Fibroblast of mammary gland (primary cell): ENCODE measurements at regions not wholly inside any gene's neighbourhood (a gene's known extent, or its start where the extent isn't known, plus 50 kb on each side); places are given as distances from the start of the nearest gene placed in this dataset.

ENCODE experiments used
- DNase-seq: peaks from one replicate; pipeline ENCODE4 v3.0.0-alpha.2; 2010; ENCODE audit warnings: low read depth
- H3K4me3 ChIP-seq: 2 replicates; pipeline ENCODE4 v1.5.1; 2011; ENCODE audit warnings: low read depth, mild to moderate bottlenecking, low read length, moderate library complexity; ENCODE audit not compliant: control insufficient read depth
- TF ChIP-seq, protein P1 (sequence below): conservative IDR thresholded peaks from 2 replicates; pipeline ENCODE4 v1.5.1; 2011; ENCODE audit warnings: low read depth, low read length, inconsistent platforms; ENCODE audit not compliant: control insufficient read depth, insufficient read depth

DNA sequence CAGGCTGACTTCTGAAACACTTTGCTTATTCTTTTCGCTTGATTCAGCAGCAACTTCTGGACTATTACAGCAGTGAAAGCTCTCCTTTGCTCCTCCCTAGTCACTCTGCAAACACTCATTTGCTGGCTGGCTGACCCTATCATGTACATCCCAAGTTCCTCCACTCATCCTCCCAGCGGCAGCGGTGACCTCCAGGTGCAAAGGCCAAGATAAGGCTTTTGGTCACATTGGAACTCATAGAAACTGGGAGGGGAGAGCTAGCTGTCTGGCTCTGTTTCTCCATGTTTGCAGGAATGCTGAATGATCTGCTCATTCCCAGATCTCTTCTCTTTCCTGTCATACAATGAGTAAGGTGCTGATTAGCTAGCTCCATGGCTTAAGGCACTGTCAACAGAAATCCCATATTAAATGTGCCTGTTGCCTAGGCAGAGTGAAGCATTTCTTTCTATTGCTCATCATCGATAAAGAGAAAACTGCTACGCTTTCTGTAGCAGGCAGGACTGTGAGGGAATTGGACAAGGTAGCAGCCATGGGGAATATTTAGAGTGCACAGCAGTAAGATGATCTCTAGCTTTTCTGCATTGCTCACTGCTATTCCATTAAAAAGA, 250.5 kb upstream of the PDE4D start:
- TF ChIP-seq, protein P1, sequence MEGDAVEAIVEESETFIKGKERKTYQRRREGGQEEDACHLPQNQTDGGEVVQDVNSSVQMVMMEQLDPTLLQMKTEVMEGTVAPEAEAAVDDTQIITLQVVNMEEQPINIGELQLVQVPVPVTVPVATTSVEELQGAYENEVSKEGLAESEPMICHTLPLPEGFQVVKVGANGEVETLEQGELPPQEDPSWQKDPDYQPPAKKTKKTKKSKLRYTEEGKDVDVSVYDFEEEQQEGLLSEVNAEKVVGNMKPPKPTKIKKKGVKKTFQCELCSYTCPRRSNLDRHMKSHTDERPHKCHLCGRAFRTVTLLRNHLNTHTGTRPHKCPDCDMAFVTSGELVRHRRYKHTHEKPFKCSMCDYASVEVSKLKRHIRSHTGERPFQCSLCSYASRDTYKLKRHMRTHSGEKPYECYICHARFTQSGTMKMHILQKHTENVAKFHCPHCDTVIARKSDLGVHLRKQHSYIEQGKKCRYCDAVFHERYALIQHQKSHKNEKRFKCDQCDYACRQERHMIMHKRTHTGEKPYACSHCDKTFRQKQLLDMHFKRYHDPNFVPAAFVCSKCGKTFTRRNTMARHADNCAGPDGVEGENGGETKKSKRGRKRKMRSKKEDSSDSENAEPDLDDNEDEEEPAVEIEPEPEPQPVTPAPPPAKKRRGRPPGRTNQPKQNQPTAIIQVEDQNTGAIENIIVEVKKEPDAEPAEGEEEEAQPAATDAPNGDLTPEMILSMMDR = no peak
- DNase-seq = no peak
- no peak overlapping the region for H3K4me3 ChIP-seq

DNA sequence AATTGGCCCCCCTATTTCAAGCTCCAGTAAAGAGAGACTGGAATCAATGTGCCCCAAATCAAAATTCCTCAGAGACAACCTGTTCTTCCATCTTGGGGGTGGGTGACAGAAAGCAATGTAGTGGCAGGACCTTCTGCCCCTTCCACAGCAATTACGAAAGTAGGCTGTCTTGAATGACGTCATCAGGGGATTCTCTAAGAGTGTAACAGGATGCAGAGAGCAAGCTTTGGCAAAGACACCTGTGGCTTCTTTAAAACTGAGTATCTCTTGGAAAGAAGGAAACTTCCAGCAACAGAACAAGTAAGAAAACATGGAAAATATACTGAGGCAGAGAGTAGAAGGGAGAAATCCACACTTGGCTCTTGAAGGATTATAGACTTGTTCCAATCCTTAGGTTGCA, 247.6 kb upstream of the PDE4D start:
- H3K4me3 ChIP-seq = no peak overlapping the region
- TF ChIP-seq, protein P1 = no peak
- DNase-seq = no peak

DNA sequence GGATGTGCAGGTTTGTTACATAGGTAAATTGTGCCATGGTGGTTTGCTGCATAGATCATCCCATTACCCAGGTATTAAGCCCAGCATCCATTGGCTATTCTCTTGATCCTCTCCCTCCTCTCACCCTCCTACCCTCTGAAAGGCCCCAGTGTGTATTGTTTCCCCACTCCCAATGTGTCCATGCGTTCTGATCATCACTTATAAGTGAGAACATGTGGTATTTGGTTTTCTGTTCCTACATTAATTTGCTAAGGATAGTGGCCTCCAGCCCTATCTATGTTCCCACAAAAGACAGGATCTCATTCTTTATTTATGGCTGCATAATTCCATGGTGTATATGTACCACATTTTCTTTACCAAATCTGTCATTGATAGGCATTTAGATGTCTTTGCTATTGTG, 243.3 kb upstream of the PDE4D start:
- TF ChIP-seq, protein P1 = no peak
- no peak for DNase-seq
- H3K4me3 ChIP-seq = no peak overlapping the region

- TF ChIP-seq, protein P1 = no peak
- DNase-seq = no peak
- H3K4me3 ChIP-seq = no peak overlapping the region
These were observed 238.0 kb upstream of the PDE4D start for GRCh38 chr5:60131504-60131903.

GRCh38 chr5:60125636-60126035, 232.1 kb upstream of the PDE4D start:
- DNase-seq = no peak
- H3K4me3 ChIP-seq = no peak overlapping the region
- TF ChIP-seq, protein P1 = no peak

DNA sequence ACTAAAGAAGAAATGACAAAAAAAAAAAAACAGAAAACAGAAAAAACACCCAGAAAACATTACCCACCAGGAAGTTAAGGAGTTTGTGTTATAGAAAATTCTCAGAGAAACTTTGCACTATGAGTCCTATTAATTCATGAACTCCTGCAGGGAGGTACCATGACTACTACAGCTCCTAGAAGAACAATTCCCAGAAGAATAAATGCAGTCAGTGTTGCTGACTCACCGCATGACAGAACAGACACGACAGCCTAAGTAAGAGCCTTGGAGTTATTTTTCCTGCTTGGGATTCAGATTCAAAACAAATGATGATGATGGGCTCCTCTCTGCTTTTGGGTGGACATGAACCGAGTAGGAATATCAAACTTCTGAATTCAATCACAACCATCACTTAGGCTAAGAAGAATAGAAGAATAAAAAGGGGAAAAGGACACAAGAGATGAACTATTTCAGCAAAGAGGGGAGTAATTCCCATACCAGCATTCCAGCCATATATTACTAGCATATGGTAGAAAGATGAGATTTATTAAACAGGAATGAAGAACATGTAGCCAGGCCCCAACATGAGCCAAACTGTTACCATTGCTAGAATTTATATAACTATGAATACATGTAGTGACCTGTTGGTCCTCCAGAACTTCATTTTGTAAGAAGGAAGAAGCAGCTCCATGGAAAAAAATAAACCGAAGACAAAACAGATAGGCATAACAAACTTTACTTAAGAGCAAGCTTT, 209.6 kb upstream of the PDE4D start:
- DNase-seq = peak; percentile 36
- TF ChIP-seq, protein P1 = no peak
- no peak overlapping the region for H3K4me3 ChIP-seq

GRCh38 chr5:60101573-60101972, 208.0 kb upstream of the PDE4D start:
- TF ChIP-seq, protein P1 = no peak
- no peak overlapping the region for H3K4me3 ChIP-seq
- DNase-seq = no peak
